SK-N-MC (cell line): ENCODE measurements at regions not wholly inside any gene's neighbourhood (a gene's known extent, or its start where the extent isn't known, plus 50 kb on each side); places are given as distances from the start of the nearest gene placed in this dataset.
"Not testable (repeated sequence)": the region's sequence is repeated elsewhere in the genome, so short reads cannot be mapped to it uniquely, and the experiment has no call there.

Experiments used
- DNase-seq: peaks from one replicate; pipeline ENCODE4 v3.0.0-alpha.2; 2011; ENCODE audit warnings: low read depth, low spot score
- H3K27ac ChIP-seq: fragments of 200-600 bp; sonication (generic); 2 replicates; pipeline ENCODE4 v1.5.1; 2016; ENCODE audit warnings: mixed run types
- H3K36me3 ChIP-seq: fragments of 200-600 bp; sonication (generic); 2 replicates; pipeline ENCODE4 v1.6.1; 2017; ENCODE audit warnings: antibody characterized with exemption, low read length, mixed read lengths; ENCODE audit not compliant: insufficient read depth
- H3K4me3 ChIP-seq: fragments of 200-600 bp; sonication (generic); 2 replicates; pipeline ENCODE4 v1.5.1; 2016
- H3K9ac ChIP-seq: fragments of 200-600 bp; sonication (generic); 2 replicates; pipeline ENCODE4 v1.8.0; 2017; ENCODE audit warnings: mixed run types, mixed read lengths; ENCODE audit not compliant: insufficient read length
- H3K9me3 ChIP-seq: fragments of 200-600 bp; sonication (generic); 2 replicates; pipeline ENCODE4 v1.6.1; 2017; ENCODE audit warnings: low read depth, mild to moderate bottlenecking, antibody characterized with exemption, low read length, moderate library complexity, mixed read lengths
- EZH2 ChIP-seq: fragments of 200-600 bp; sonication (generic); IDR thresholded peaks from one replicate; pipeline ENCODE4 v1.6.1; 2017; ENCODE audit warnings: antibody characterized with exemption
- FOXP2 ChIP-seq: optimal IDR thresholded peaks from 2 replicates; pipeline ENCODE3; 2011; ENCODE audit warnings: mild to moderate bottlenecking, moderate library complexity; ENCODE audit not compliant: insufficient read depth; ENCODE audit errors: extremely low read length, control extremely low read depth
- POLR2AphosphoS5 ChIP-seq: IDR thresholded peaks from 2 replicates; pipeline ENCODE4 v1.6.1; 2012; ENCODE audit warnings: mild to moderate bottlenecking, low read depth, low read length, borderline replicate concordance

DNA sequence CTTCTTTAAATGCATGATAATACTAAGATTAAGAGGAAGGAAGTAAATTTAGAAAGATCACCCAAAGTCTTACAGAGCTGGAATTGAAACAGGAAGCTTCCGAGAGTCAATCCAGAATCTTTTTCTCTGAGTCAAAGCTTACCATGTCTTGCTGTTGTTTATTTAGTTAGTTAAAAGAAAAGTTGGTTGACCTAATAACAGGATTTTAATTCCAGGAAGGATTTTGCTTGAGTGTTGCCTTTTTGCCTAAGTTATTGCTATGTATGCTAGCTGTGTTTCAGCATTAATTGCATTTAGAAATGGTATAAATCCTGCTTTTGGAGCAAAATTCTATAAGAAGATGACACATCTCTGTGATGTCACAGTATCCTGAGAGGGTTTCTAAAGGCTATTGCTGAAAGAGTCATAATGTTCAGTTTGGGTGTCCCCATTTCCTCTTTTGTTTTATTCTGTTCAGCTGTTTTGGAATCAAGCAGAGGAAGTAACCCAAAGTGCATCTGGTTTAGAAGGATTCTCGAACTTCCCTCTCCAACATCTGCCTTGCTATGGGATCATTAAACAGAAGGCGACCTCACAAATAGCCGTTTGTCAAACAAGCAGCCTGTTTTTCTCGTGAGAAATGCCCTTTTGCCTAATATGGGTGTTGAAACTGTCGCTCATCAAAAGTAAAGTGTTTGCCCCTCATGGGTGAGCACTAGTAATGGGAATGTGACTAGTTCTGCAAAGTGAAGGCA lies 271.5 kb upstream of the MMADHC start:
- Histone ChIP-seq H3K27ac (no peak overlapping the region), H3K36me3 (no peaks in the 10 kb centered on the region), H3K4me3 (no peak overlapping the region), H3K9ac (no peak overlapping the region), H3K9me3 (no peaks in the 10 kb centered on the region)
- no peak for DNase-seq
- TF ChIP-seq POLR2AphosphoS5 (no peak), EZH2 (no peak), FOXP2 (no peak)

GRCh38 chr2:149858216-149858615 lies 270.6 kb upstream of the MMADHC start:
- TF ChIP-seq FOXP2 (no peak), EZH2 (no peak), POLR2AphosphoS5 (no peak)
- no peak overlapping the region for H3K27ac ChIP-seq
- DNase-seq: no peak
- no peak overlapping the region for H3K9ac ChIP-seq
- H3K36me3 ChIP-seq: no peaks in the 10 kb centered on the region
- no peaks in the 10 kb centered on the region for H3K9me3 ChIP-seq
- no peak overlapping the region for H3K4me3 ChIP-seq

GRCh38 chr2:149857344-149857743 lies 269.8 kb upstream of the MMADHC start:
- Histone ChIP-seq H3K9ac (no peak overlapping the region), H3K9me3 (no peaks in the 10 kb centered on the region), H3K4me3 (no peak overlapping the region), H3K27ac (no peak overlapping the region), H3K36me3 (no peaks in the 10 kb centered on the region)
- no peak for TF ChIP-seq POLR2AphosphoS5
- no peak for TF ChIP-seq EZH2
- DNase-seq: no peak

DNA sequence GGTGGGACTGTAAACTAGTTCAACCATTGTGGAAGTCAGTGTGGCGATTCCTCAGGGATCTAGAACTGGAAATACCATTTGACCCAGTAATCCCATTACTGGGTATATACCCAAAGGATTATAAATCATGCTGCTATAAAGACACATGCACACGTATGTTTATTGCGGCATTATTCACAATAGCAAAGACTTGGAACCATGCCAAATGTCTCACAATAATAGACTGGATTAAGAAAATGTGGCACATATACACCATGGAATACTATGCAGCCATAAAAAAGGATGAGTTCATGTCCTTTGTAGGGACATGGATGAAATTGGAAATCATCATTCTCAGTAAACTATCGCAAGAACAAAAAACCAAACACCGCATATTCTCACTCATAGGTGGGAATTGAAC lies 268.3 kb upstream of the MMADHC start:
- not testable (repeated sequence) for H3K9ac ChIP-seq, H3K9me3 ChIP-seq, DNase-seq, H3K4me3 ChIP-seq, H3K27ac ChIP-seq, H3K36me3 ChIP-seq

DNA sequence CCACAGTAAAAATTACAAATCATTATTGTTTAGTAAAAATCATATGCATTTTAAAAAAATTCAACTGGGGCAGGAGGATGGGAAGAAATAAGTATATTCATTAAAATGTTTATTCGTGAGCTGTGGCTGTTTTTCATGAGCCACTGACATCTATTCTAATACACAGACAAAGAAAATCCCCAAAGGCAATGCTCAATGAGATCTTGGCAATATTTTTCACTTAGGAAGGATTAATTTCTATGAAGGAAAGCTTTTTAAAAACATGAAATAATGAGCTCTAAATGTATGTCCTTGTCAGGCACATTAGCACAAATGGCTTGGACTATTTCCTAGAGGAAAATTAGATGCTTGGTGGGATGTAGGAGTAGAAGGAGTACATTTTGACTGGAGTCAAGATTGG lies 262.0 kb upstream of the MMADHC start:
- TF ChIP-seq POLR2AphosphoS5 (no peak), FOXP2 (no peak), EZH2 (no peak)
- no peak overlapping the region for H3K4me3 ChIP-seq

DNA sequence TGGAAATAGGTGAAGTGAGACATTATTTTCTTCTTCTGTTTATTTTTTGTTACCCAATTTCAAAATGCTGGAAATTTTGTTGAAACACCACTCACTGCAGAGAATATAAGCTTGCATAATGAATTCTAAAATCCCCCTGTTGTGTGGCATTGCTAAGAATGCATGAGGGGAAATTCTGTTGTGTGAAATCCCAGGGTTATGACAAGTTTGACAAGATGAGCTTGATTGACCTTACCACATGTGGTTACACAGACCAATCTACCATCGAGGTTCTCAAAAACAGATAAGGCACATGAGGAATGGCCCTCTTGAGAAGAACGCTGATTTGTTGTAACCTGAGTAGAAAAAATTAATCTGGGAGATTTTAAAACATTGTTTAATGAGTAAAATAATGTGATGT lies 261.6 kb upstream of the MMADHC start:
- no peak for TF ChIP-seq FOXP2
- TF ChIP-seq POLR2AphosphoS5: no peak
- no peak for TF ChIP-seq EZH2
- no peak for DNase-seq
- Histone ChIP-seq H3K9me3 (no peaks in the 10 kb centered on the region), H3K4me3 (no peak overlapping the region), H3K9ac (no peak overlapping the region), H3K27ac (no peak overlapping the region), H3K36me3 (no peaks in the 10 kb centered on the region)

More for the DNA sequence above, 262.0 kb upstream of the MMADHC start:
- no peaks in the 10 kb centered on the region for H3K9me3 ChIP-seq
- no peak overlapping the region for H3K27ac ChIP-seq
- DNase-seq: no peak
- no peak overlapping the region for H3K9ac ChIP-seq
- H3K36me3 ChIP-seq: no peaks in the 10 kb centered on the region

DNA sequence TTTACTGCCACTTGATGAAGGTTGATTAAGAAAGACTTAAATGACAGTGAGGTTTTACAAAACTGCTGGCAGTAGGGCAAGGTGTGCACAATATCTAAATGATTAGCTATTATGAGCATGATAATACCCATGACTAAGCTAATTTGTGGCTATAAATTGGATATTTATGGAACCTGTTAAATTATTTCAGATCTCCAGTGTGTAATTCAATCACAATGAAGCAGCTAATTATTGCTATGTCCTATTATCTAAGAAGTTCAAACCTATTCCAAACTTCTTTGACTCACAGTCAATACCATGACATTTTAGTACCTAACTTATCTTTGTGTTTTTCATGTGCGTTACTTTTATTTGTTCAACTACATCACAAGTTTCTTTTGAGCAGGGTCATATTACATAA lies 253.8 kb upstream of the MMADHC start:
- Histone ChIP-seq H3K36me3 (no peaks in the 10 kb centered on the region), H3K9ac (no peak overlapping the region), H3K4me3 (no peak overlapping the region), H3K9me3 (no peaks in the 10 kb centered on the region), H3K27ac (no peak overlapping the region)
- TF ChIP-seq EZH2: no peak
- no peak for TF ChIP-seq FOXP2
- TF ChIP-seq POLR2AphosphoS5: no peak
- no peak for DNase-seq

- Histone ChIP-seq H3K36me3 (no peaks in the 10 kb centered on the region), H3K9ac (no peak overlapping the region), H3K27ac (no peak overlapping the region), H3K9me3 (no peaks in the 10 kb centered on the region), H3K4me3 (no peak overlapping the region)
- TF ChIP-seq EZH2 (no peak), FOXP2 (no peak), POLR2AphosphoS5 (no peak)
- no peak for DNase-seq
Measured at GRCh38 chr2:149832324-149832723, 244.7 kb upstream of the MMADHC start.

- Histone ChIP-seq H3K36me3 (no peaks in the 10 kb centered on the region), H3K4me3 (no peak overlapping the region), H3K9me3 (no peaks in the 10 kb centered on the region), H3K9ac (no peak overlapping the region), H3K27ac (no peak overlapping the region)
- no peak for DNase-seq
- TF ChIP-seq FOXP2 (no peak), EZH2 (no peak), POLR2AphosphoS5 (no peak)
Measured at GRCh38 chr2:149828520-149829210, 241.1 kb upstream of the MMADHC start.

- no peak for DNase-seq
- no peak overlapping the region for H3K9ac ChIP-seq
- no peak overlapping the region for H3K27ac ChIP-seq
- no peaks in the 10 kb centered on the region for H3K9me3 ChIP-seq
- no peak overlapping the region for H3K4me3 ChIP-seq
- H3K36me3 ChIP-seq: no peaks in the 10 kb centered on the region
- TF ChIP-seq EZH2 (no peak), FOXP2 (no peak), POLR2AphosphoS5 (no peak)
Measured at GRCh38 chr2:149827585-149828126, 240.1 kb upstream of the MMADHC start.
